ENCODE measurements at regions not wholly inside any gene's neighbourhood (a gene's known extent, or its start where the extent isn't known, plus 50 kb on each side); places are given as distances from the start of the nearest gene placed in this dataset.

- no peak overlapping the region for H3K4me2 ChIP-seq (ENCODE audit: low read length)
- no peak overlapping the region for H3K9ac ChIP-seq (ENCODE audit: low read length)
- H3K9me3 ChIP-seq (ENCODE audit: insufficient read depth, low read depth, low read length) = no peaks in the 10 kb centered on the region
- H3K79me1 ChIP-seq (ENCODE audit: low read length) = no peaks in the 10 kb centered on the region
- H2BK12ac ChIP-seq (ENCODE audit: low read length) = no peak overlapping the region
- no peak overlapping the region for H3K18ac ChIP-seq (ENCODE audit: low read length)
- no peaks in the 10 kb centered on the region for H3K79me2 ChIP-seq (ENCODE audit: control insufficient read depth, insufficient read depth, low read length, poor library complexity)
- no peak overlapping the region for H3K4ac ChIP-seq (ENCODE audit: low read depth, low read length)
- H3K27me3 ChIP-seq (ENCODE audit: insufficient read depth, low read length) = no peaks in the 10 kb centered on the region
- no peak overlapping the region for H3K4me3 ChIP-seq (ENCODE audit: low read depth, low read length)
- H3K27ac ChIP-seq (ENCODE audit: low read depth, low read length) = no peak overlapping the region
- H2BK120ac ChIP-seq (ENCODE audit: insufficient read depth, low read length, poor library complexity) = no peak overlapping the region
- no peak overlapping the region for H4K12ac ChIP-seq (ENCODE audit: low read depth, low read length)
- no peaks in the 10 kb centered on the region for H3K36me3 ChIP-seq (ENCODE audit: control insufficient read depth in 1 of 2, insufficient read depth in 2 of 2, low read length in 2 of 2)
- no peaks in the 10 kb centered on the region for H3K4me1 ChIP-seq (ENCODE audit: control insufficient read depth in 1 of 2, insufficient read depth in 2 of 2, low read length in 2 of 2)
- no peak overlapping the region for H3K23ac ChIP-seq (ENCODE audit: low read length)
- no peak overlapping the region for H2BK5ac ChIP-seq (ENCODE audit: low read depth, low read length, poor library complexity)
- H4K8ac ChIP-seq (ENCODE audit: low read depth, low read length) = no peak overlapping the region
- DNase-seq = no peak
- no peak overlapping the region for H4K91ac ChIP-seq (ENCODE audit: low read depth, low read length)
- H2AFZ ChIP-seq (ENCODE audit: insufficient read depth, low read length, poor library complexity) = no peak overlapping the region
- no peak overlapping the region for H2AK5ac ChIP-seq (ENCODE audit: low read length)
- no CpG with 5 or more reads among the region's 3 CpGs for WGBS (ENCODE audit: extremely low coverage, insufficient coverage, insufficient read length)
- H3K14ac ChIP-seq (ENCODE audit: low read length) = no peak overlapping the region
These were observed 1235.3 kb downstream of the FSTL5 start for GRCh38 chr4:160928482-160928881.

DNA sequence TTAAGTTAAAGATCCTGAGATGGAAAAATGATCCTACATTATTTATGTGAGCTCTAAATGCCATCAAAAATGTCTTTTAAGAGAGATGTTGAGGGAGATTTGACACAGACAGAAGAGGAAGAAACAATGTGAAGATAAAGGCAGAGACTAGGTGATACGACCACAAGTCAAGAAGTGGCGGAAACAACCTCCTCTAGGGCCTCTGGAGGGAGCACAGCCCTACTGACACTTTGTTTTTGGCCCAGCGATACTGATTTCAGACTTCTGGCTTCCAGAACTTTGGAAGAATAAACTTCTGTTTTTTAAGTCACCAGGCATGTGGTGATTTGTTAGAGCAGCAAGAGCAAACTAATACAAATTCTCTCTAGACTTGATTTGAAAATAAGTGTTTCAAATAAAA, 1216.1 kb downstream of the FSTL5 start:
- no peak overlapping the region for H4K12ac ChIP-seq (ENCODE audit: low read depth, low read length)
- H3K4me2 ChIP-seq (ENCODE audit: low read length) = no peak overlapping the region
- H3K23ac ChIP-seq (ENCODE audit: low read length) = no peak overlapping the region
- no peak overlapping the region for H4K8ac ChIP-seq (ENCODE audit: low read depth, low read length)
- no peaks in the 10 kb centered on the region for H3K79me1 ChIP-seq (ENCODE audit: low read length)
- H3K27me3 ChIP-seq (ENCODE audit: insufficient read depth, low read length) = no peaks in the 10 kb centered on the region
- no peaks in the 10 kb centered on the region for H3K4me1 ChIP-seq (ENCODE audit: control insufficient read depth in 1 of 2, insufficient read depth in 2 of 2, low read length in 2 of 2)
- H4K91ac ChIP-seq (ENCODE audit: low read depth, low read length) = no peak overlapping the region
- H3K14ac ChIP-seq (ENCODE audit: low read length) = no peak overlapping the region
- WGBS (ENCODE audit: extremely low coverage, insufficient coverage, insufficient read length) = no CpG with 5 or more reads among the region's 3 CpGs
- H3K18ac ChIP-seq (ENCODE audit: low read length) = no peak overlapping the region
- H3K79me2 ChIP-seq (ENCODE audit: control insufficient read depth, insufficient read depth, low read length, poor library complexity) = no peaks in the 10 kb centered on the region
- H3K27ac ChIP-seq (ENCODE audit: low read depth, low read length) = no peak overlapping the region
- H2AK5ac ChIP-seq (ENCODE audit: low read length) = no peak overlapping the region
- no peak overlapping the region for H3K4me3 ChIP-seq (ENCODE audit: low read depth, low read length)
- no peak overlapping the region for H2AFZ ChIP-seq (ENCODE audit: insufficient read depth, low read length, poor library complexity)
- no peak overlapping the region for H2BK5ac ChIP-seq (ENCODE audit: low read depth, low read length, poor library complexity)
- no peak overlapping the region for H2BK120ac ChIP-seq (ENCODE audit: insufficient read depth, low read length, poor library complexity)
- no peak for DNase-seq
- no peak overlapping the region for H2BK12ac ChIP-seq (ENCODE audit: low read length)
- H3K36me3 ChIP-seq (ENCODE audit: control insufficient read depth in 1 of 2, insufficient read depth in 2 of 2, low read length in 2 of 2) = no peaks in the 10 kb centered on the region
- H3K9ac ChIP-seq (ENCODE audit: low read length) = no peak overlapping the region
- no peaks in the 10 kb centered on the region for H3K9me3 ChIP-seq (ENCODE audit: insufficient read depth, low read depth, low read length)
- H3K4ac ChIP-seq (ENCODE audit: low read depth, low read length) = no peak overlapping the region

- Histone ChIP-seq H2BK5ac (ENCODE audit: low read depth, low read length, poor library complexity) (no peak overlapping the region), H3K79me2 (ENCODE audit: control insufficient read depth, insufficient read depth, low read length, poor library complexity) (no peaks in the 10 kb centered on the region), H3K14ac (ENCODE audit: low read length) (no peak overlapping the region), H3K9me3 (ENCODE audit: insufficient read depth, low read depth, low read length) (no peaks in the 10 kb centered on the region), H3K4me3 (ENCODE audit: low read depth, low read length) (no peak overlapping the region), H4K8ac (ENCODE audit: low read depth, low read length) (no peak overlapping the region), H4K12ac (ENCODE audit: low read depth, low read length) (no peak overlapping the region), H3K4ac (ENCODE audit: low read depth, low read length) (no peak overlapping the region), H3K23ac (ENCODE audit: low read length) (no peak overlapping the region), H3K9ac (ENCODE audit: low read length) (no peak overlapping the region), H3K18ac (ENCODE audit: low read length) (no peak overlapping the region), H2BK12ac (ENCODE audit: low read length) (no peak overlapping the region), H3K4me1 (ENCODE audit: control insufficient read depth in 1 of 2, insufficient read depth in 2 of 2, low read length in 2 of 2) (no peaks in the 10 kb centered on the region), H3K27me3 (ENCODE audit: insufficient read depth, low read length) (no peaks in the 10 kb centered on the region), H2AK5ac (ENCODE audit: low read length) (no peak overlapping the region), H2AFZ (ENCODE audit: insufficient read depth, low read length, poor library complexity) (no peak overlapping the region), H3K4me2 (ENCODE audit: low read length) (no peak overlapping the region), H3K36me3 (ENCODE audit: control insufficient read depth in 1 of 2, insufficient read depth in 2 of 2, low read length in 2 of 2) (no peaks in the 10 kb centered on the region), H4K91ac (ENCODE audit: low read depth, low read length) (no peak overlapping the region), H3K79me1 (ENCODE audit: low read length) (no peaks in the 10 kb centered on the region), H2BK120ac (ENCODE audit: insufficient read depth, low read length, poor library complexity) (no peak overlapping the region), H3K27ac (ENCODE audit: low read depth, low read length) (no peak overlapping the region)
- DNase-seq = no peak
These were observed 1206.9 kb downstream of the FSTL5 start for GRCh38 chr4:160956875-160957274.

- Histone ChIP-seq H3K4ac (ENCODE audit: low read depth, low read length) (no peak overlapping the region), H3K27ac (ENCODE audit: low read depth, low read length) (no peak overlapping the region), H4K91ac (ENCODE audit: low read depth, low read length) (no peak overlapping the region), H3K4me2 (ENCODE audit: low read length) (no peak overlapping the region), H3K36me3 (ENCODE audit: control insufficient read depth in 1 of 2, insufficient read depth in 2 of 2, low read length in 2 of 2) (no peaks in the 10 kb centered on the region), H2AFZ (ENCODE audit: insufficient read depth, low read length, poor library complexity) (no peak overlapping the region), H3K18ac (ENCODE audit: low read length) (no peak overlapping the region), H2AK5ac (ENCODE audit: low read length) (no peak overlapping the region), H3K9me3 (ENCODE audit: insufficient read depth, low read depth, low read length) (no peaks in the 10 kb centered on the region), H3K4me1 (ENCODE audit: control insufficient read depth in 1 of 2, insufficient read depth in 2 of 2, low read length in 2 of 2) (no peaks in the 10 kb centered on the region), H3K9ac (ENCODE audit: low read length) (no peak overlapping the region), H3K79me1 (ENCODE audit: low read length) (no peaks in the 10 kb centered on the region), H2BK120ac (ENCODE audit: insufficient read depth, low read length, poor library complexity) (no peak overlapping the region), H3K14ac (ENCODE audit: low read length) (no peak overlapping the region), H3K23ac (ENCODE audit: low read length) (no peak overlapping the region), H3K4me3 (ENCODE audit: low read depth, low read length) (no peak overlapping the region), H3K79me2 (ENCODE audit: control insufficient read depth, insufficient read depth, low read length, poor library complexity) (no peaks in the 10 kb centered on the region), H4K12ac (ENCODE audit: low read depth, low read length) (no peak overlapping the region), H2BK12ac (ENCODE audit: low read length) (no peak overlapping the region), H2BK5ac (ENCODE audit: low read depth, low read length, poor library complexity) (no peak overlapping the region), H4K8ac (ENCODE audit: low read depth, low read length) (no peak overlapping the region), H3K27me3 (ENCODE audit: insufficient read depth, low read length) (no peaks in the 10 kb centered on the region)
- WGBS (ENCODE audit: extremely low coverage, insufficient coverage, insufficient read length) = no CpG with 5 or more reads among the region's 1 CpG
- DNase-seq = no peak
These were observed 1193.9 kb downstream of the FSTL5 start for GRCh38 chr4:160969925-160970324.

- H3K23ac ChIP-seq (ENCODE audit: low read length) = no peak overlapping the region
- no peak overlapping the region for H4K91ac ChIP-seq (ENCODE audit: low read depth, low read length)
- H2AK5ac ChIP-seq (ENCODE audit: low read length) = no peak overlapping the region
- H2AFZ ChIP-seq (ENCODE audit: insufficient read depth, low read length, poor library complexity) = no peak overlapping the region
- no peak for DNase-seq
- WGBS (ENCODE audit: extremely low coverage, insufficient coverage, insufficient read length) = no CpG with 5 or more reads among the region's 3 CpGs
- no peaks in the 10 kb centered on the region for H3K79me2 ChIP-seq (ENCODE audit: control insufficient read depth, insufficient read depth, low read length, poor library complexity)
- no peaks in the 10 kb centered on the region for H3K4me1 ChIP-seq (ENCODE audit: control insufficient read depth in 1 of 2, insufficient read depth in 2 of 2, low read length in 2 of 2)
- H3K36me3 ChIP-seq (ENCODE audit: control insufficient read depth in 1 of 2, insufficient read depth in 2 of 2, low read length in 2 of 2) = no peaks in the 10 kb centered on the region
- peaks cover 3% of the 10 kb centered on the region for H3K9me3 ChIP-seq (ENCODE audit: insufficient read depth, low read depth, low read length)
- H2BK5ac ChIP-seq (ENCODE audit: low read depth, low read length, poor library complexity) = no peak overlapping the region
- no peak overlapping the region for H3K4me2 ChIP-seq (ENCODE audit: low read length)
- H3K9ac ChIP-seq (ENCODE audit: low read length) = no peak overlapping the region
- H2BK12ac ChIP-seq (ENCODE audit: low read length) = no peak overlapping the region
- no peak overlapping the region for H4K8ac ChIP-seq (ENCODE audit: low read depth, low read length)
- H3K27ac ChIP-seq (ENCODE audit: low read depth, low read length) = no peak overlapping the region
- H3K27me3 ChIP-seq (ENCODE audit: insufficient read depth, low read length) = no peaks in the 10 kb centered on the region
- H3K4me3 ChIP-seq (ENCODE audit: low read depth, low read length) = no peak overlapping the region
- no peak overlapping the region for H2BK120ac ChIP-seq (ENCODE audit: insufficient read depth, low read length, poor library complexity)
- no peaks in the 10 kb centered on the region for H3K79me1 ChIP-seq (ENCODE audit: low read length)
- H3K18ac ChIP-seq (ENCODE audit: low read length) = no peak overlapping the region
- no peak overlapping the region for H3K14ac ChIP-seq (ENCODE audit: low read length)
- no peak overlapping the region for H4K12ac ChIP-seq (ENCODE audit: low read depth, low read length)
- H3K4ac ChIP-seq (ENCODE audit: low read depth, low read length) = no peak overlapping the region
These were observed 1183.7 kb downstream of the FSTL5 start for GRCh38 chr4:160980091-160980490.
